ENCODE measurements at regions not wholly inside any gene's neighbourhood (a gene's known extent, or its start where the extent isn't known, plus 50 kb on each side); places are given as distances from the start of the nearest gene placed in this dataset.
"Not testable (repeated sequence)": the region's sequence is repeated elsewhere in the genome, so short reads cannot be mapped to it uniquely, and the experiment has no call there.

GRCh38 chr16:9661336-9662017, 520.8 kb downstream of the GRIN2A start:
- DNase-seq: no peak

- DNase-seq: no peak
Observed at GRCh38 chr16:9663588-9663987, 518.6 kb downstream of the GRIN2A start.

DNA sequence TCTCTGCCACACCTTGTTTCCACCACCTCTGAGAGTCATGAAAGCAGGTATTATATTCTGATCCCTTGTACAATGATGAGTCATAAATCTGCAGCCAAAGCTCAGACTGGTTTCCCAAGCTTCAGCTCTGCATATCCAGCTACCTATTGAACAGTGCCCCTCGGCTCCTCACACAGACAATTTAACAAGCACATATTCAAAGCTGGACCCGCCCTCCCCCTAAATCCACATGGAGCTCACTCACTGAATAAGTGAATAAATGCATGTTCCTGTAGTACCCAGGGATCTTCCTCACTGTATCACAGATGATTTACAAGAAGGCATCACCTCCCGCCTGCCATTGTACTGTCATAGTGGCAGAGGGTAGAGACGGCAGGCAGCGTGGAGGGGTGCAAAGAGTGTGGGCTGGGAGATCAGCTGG, 516.4 kb downstream of the GRIN2A start:
- DNase-seq: no peak

- no peak for DNase-seq
Observed at GRCh38 chr16:9666834-9667480, 515.3 kb downstream of the GRIN2A start.

DNA sequence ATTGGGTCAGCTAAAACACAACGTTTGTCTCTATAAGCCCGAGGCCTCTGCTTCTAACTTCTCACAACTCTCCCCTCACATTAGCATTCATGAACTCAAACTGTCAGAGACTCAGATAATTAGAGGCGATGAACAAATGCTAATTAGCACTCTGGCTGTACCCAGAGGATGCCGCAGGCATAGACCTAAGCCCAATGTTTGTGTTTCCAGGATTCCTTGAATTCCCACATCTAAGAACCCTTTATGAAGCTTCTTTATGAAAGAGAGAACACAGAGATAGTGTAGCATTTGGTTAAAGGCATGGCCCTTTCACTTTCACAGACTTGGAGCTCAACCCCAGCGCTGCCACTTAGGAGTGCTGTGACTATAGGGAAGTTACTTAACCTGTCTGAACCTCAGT, 512.2 kb downstream of the GRIN2A start:
- DNase-seq: no peak

- not testable (repeated sequence) for DNase-seq
Observed at GRCh38 chr16:9670616-9671015, 511.6 kb downstream of the GRIN2A start.

DNA sequence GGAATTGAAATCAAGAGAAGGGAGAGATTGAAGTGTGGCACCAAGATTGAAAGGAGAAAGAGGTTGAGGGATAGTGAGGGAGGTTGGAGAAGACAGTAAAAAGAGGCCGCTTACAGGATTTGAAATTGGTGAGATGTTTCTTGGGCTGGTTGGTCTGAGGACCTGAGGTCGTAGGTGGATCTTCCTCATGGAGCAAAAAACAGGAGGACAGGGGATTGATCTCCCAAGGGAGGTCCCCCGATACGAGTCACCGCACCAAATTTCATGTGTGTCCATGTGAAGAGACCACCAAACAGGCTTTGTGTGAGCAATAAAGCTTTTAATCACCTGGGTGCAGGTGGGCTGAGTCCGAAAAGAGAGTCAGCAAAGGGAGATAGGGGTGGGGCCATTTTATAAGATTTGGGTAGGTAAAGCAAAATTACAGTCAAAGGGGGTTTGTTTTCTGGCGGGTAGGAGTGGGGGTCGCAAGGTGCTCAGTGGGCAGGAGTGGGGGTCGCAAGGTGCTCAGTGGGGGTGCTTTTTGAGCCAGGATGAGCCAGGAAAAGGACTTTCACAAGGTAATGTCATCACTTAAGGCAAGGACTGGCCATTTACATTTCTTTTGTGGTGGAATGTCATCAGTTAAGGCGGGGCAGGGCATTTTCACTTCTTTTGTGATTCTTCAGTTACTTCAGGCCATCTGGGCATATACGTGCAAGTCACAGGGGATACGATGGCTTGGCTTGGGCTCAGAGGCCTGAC, 505.5 kb downstream of the GRIN2A start:
- not testable (repeated sequence) for DNase-seq

DNA sequence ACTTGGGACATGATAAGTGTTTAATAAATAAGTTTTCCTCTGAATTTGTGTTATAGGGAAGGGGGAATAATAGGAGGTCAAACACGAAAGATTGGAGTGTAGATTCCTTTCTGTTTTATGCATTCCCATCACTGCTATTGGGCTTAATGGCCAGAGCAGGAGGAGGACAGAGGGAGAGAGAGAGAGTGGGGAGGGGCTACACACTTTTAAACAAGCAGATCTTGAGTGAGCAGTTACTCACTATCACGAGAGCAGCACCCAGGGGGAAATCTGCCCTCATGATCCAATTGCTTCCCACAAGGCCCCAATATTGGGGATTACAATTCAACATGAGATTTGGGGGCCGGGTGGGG, 505.0 kb downstream of the GRIN2A start:
- no peak for DNase-seq

- DNase-seq: no peak
Observed at GRCh38 chr16:9679213-9679767, 502.9 kb downstream of the GRIN2A start.

DNA sequence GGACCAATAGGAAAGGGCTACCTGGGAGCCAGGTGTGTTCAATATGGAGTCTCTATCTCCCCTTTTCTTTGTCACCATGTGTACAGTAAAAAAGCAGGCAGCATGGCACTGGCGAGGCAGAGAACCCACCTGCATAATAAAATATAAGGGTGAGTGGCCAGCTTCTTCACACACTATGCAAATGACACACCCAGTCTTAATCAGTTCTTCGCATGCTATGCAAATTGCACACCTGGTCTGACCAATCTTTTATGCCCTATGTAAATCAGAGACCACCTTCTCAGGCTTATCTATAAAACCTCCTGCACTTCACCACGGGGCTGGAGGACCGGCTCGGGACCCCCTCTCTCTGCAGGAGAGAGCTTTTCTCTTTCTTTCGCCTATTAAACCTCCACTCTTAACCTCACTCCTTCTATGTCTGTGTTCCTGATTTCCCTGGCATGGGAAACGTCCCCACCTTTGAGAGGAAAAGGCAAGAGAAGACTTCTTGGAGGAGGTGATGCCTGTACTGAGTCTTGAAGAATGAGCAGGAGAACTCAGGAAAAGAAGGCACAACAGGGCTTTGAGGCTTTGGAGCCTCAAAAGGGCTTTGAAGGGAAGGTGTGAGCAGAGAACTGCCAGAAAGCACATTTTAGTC, 502.1 kb downstream of the GRIN2A start:
- no peak for DNase-seq

GRCh38 chr16:9680968-9681367, 501.3 kb downstream of the GRIN2A start:
- DNase-seq: no peak

- no peak for DNase-seq
Observed at GRCh38 chr16:9681508-9681907, 500.7 kb downstream of the GRIN2A start.

DNA sequence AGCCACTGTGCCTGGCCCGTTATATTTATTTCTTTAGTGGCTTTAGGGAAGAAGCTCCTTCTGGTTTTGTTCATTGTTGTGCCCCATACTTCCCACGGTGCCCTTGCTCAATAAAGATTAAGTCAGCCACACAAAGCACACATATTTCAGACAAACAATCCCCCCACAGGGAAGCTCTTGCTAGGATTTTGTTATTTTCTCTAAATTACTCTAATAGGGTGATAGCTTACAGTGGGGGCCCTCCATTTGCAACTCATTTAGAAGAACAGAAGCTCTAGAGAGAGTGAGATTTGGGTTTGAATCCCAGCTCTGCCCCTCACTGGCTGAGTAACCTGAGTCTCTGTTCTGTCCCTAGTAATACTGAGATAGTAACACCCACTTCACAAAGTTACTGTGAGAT, 499.9 kb downstream of the GRIN2A start:
- DNase-seq: no peak

DNA sequence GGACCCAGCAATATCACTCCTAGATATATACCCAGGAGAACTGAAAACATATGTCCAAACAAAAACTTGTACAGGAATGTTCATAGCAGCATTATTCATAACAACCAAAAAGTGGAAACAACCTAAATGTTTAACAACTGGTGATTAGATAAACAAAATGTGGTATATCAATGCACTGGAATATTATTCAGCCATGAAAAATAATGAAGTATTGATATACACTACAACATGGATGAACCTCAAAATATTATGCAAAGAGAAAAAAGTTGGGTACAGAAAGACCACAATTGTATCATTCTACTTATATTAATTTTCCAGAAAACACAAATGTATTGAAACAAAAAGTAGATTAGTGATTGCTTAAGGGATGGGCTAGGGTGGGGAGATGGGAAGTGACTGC, 498.6 kb downstream of the GRIN2A start:
- DNase-seq: no peak

DNA sequence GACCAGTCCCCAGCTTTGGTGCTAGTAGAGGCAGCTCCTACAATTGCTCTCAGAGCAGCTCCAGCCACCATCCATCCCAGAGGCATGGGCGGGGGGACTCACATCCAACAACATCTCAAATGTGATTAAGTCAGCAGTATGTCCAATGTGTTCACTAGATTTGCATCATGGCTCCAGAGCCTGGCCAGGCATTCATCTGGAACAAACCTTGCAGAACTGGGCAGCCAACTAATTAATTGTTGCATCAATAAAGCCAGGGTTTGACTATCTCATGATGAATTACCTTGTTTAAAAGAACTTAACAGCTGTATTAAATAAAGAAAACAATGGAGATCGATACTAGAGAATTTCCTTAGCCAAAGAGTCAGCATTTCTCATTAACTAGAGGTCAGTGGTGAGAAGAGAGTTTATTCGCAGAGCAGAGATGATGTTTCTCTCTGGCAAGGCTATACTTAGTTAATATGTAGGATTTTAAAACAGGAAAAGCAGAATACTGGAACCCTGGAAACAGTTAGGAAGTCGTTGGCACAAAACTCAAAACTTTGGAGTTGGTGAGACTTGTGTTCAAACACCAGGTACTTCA, 494.4 kb downstream of the GRIN2A start:
- no peak for DNase-seq

- no peak for DNase-seq
Observed at GRCh38 chr16:9689597-9689996, 492.6 kb downstream of the GRIN2A start.

DNA sequence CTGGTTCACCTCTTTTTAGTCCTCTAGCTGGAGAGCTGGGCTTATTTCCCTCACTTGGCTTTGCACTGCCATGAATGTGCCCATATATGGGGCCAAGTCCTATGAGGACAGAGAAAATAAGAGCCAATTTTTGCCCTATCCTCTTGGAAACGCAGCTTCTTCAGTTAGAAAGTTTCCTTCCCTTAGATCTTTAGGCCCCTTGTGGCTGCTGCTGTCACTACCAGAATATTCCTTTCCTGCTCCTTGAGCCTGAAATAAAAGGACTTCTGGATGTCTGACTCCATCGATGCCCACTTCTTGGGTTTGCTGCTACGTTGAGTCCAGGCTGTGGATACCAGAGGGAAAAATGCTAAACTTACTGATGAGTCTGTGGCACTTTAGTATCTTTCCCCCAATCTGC, 487.1 kb downstream of the GRIN2A start:
- no peak for DNase-seq
